ENCODE measurements at regions not wholly inside any gene's neighbourhood (a gene's known extent, or its start where the extent isn't known, plus 50 kb on each side); places are given as distances from the start of the nearest gene placed in this dataset.
A peak's percentile ranks its signal among the peaks of the same experiment; 100 is the strongest.

- no CpG with 5 or more reads among the region's 1 CpG for WGBS, 2 experiments (ENCODE audit: extremely low coverage in 2 of 2, insufficient read length in 1 of 2)
- Histone ChIP-seq H2AK5ac (ENCODE audit: low read depth, low read length) (no peak overlapping the region), H3K9me3 (ENCODE audit: control insufficient read depth, insufficient read depth, low read length) (peaks cover 3% of the 10 kb centered on the region; the same call in 1 of the 2 replicates), H3K27me3 (ENCODE audit: control insufficient read depth, insufficient read depth, low read length) (no peaks in the 10 kb centered on the region), H4K20me1 (ENCODE audit: insufficient read depth, low read length) (no peaks in the 10 kb centered on the region), H3K79me1 (ENCODE audit: low read depth in 1 of 2, low read length in 2 of 2) (no peaks in the 10 kb centered on the region), H2AFZ (replicated peaks; ENCODE audit: low read length, poor library complexity) (no peak overlapping the region), H3K9ac (ENCODE audit: low read depth, low read length) (no peak overlapping the region), H3K4ac (ENCODE audit: low read depth, low read length) (no peak overlapping the region), H3K18ac (ENCODE audit: low read depth, low read length) (no peak overlapping the region), H3K14ac (replicated peaks; ENCODE audit: low read depth, low read length) (no peak overlapping the region), H3K23ac (ENCODE audit: low read depth, low read length) (no peak overlapping the region), H4K91ac (ENCODE audit: insufficient read depth, low read depth, low read length) (no peak overlapping the region), H4K8ac (ENCODE audit: low read depth in 2 of 2, low read length in 2 of 2) (no peak overlapping the region), H4K5ac (ENCODE audit: low read depth, low read length) (no peak overlapping the region), H2BK5ac (ENCODE audit: low read depth, low read length, poor library complexity, severe bottlenecking) (no peak overlapping the region), H3K36me3 (ENCODE audit: control insufficient read depth, insufficient read depth, low read length) (no peaks in the 10 kb centered on the region), H3K9me1 (ENCODE audit: insufficient read depth, low read length) (no peaks in the 10 kb centered on the region), H3K27ac (ENCODE audit: insufficient read depth, low read length) (no peak overlapping the region), H3K4me1 (ENCODE audit: control insufficient read depth, insufficient read depth, low read length) (no peaks in the 10 kb centered on the region), H3K4me3 (ENCODE audit: insufficient read depth, low read depth, low read length) (no peak overlapping the region), H2BK15ac (ENCODE audit: low read depth, low read length) (no peak overlapping the region), H3K56ac (ENCODE audit: extremely low read depth, insufficient read depth, low read length) (no peak overlapping the region), H2BK120ac (ENCODE audit: low read depth, low read length) (no peak overlapping the region), H2BK20ac (ENCODE audit: low read depth, low read length) (no peak overlapping the region), H3K4me2 (ENCODE audit: low read depth, low read length) (no peak overlapping the region), H2AK9ac (replicated peaks; ENCODE audit: low read depth, low read length, poor library complexity) (no peak overlapping the region)
- ATAC-seq (ENCODE audit: low read depth): no peak
- dilution Hi-C loops (cut with HindIII; ENCODE audit: low sequenced_read_pairs, unreplicated experiment) (no loop called here), intact Hi-C loops (cut with micrococcal nuclease) (no loop called here), in situ Hi-C loops (cut with MboI; ENCODE audit: low sequenced_read_pairs) (no loop called here)
- POLR2A ChIA-PET (ENCODE audit: unreplicated experiment): no interaction called here
- no peak for TF ChIP-seq RFX5 (IDR thresholded peaks at IDR 0.05; ENCODE audit: low read depth, low read length)
- 0 out of 2 replicates have a peak, but pooled peaks have one; percentile 14 for TF ChIP-seq FOS (IDR thresholded peaks at IDR 0.05; ENCODE audit: low read depth, low read length)
- no TSS peak for BruUV-seq (replicated peaks)
- CTCF ChIA-PET: no interaction called here
- DNase-seq: no peak
These were observed 689.5 kb downstream of the DNAJB9 start for GRCh38 chr7:109259151-109259550.
